Superior temporal gyrus (tissue), 1 donor: ENCODE measurements at regions not wholly inside any gene's neighbourhood (a gene's known extent, or its start where the extent isn't known, plus 50 kb on each side); places are given as distances from the start of the nearest gene placed in this dataset.

ENCODE experiments used
- DNase-seq: peaks from one replicate; pipeline ENCODE4 v3.0.0-alpha.2; 2016; ENCODE audit errors: extremely low spot score

GRCh38 chr13:39858794-39859193, 203.3 kb downstream of the COG6 start:
- DNase-seq, result no peak

DNA sequence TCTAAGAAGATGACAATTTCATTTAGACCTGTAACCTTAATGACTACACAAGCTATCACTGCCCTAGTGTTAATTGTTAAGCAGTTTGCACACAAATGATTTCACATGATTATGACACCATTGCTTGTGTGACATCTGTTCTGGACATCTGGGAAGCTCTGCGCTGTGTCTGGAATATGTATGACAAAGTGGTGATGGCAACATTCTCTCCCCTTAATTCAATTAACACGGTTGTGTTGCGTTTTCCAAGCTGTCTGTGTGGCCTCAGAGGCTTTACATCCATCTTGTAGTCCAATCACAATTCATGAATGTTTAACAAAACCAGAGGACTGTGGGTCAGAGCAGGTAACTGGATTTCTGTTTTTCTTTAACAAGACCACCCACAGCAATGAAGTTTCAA, 204.4 kb downstream of the COG6 start:
- DNase-seq, result no peak

GRCh38 chr13:39862900-39863299, 207.4 kb downstream of the COG6 start:
- DNase-seq, result no peak

GRCh38 chr13:39864221-39864620, 208.8 kb downstream of the COG6 start:
- DNase-seq, result no peak

DNA sequence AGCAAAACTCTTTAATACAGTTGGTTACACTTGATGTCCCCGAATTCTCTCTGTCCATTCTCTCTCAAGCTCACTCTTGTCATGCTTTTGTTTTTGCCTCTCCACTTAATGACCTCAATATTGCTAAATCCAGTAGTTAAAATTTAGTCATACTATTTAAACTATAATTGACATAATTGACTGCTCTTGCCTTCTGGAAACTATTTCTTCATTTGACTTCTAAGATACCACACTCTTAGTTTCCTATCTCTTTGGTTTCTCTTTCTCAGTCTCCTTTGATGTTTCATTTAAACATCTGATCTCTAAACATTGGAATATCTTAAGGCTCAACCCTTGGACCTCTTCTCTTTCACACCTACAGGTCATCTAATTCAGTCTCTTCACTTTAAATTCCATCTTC, 211.3 kb downstream of the COG6 start:
- no peak for DNase-seq

DNA sequence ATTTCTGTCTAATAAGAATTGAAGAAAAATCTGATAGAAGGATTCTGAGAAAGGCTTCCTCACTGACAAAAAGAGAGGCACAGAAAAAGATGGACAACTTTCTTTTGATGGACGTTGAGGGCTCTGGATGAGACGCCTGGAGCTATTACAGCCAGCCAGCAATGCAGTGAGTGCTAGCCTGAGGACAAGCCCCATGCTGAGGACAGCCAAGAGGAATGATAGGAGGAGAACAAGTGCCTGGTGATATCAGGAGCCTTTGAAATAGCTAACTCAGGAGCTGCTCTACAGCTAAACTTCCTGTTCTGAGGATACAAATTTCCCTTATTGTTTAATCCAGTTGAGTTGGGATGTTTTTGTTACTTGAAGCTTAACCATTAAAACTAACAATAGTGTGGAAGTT, 212.3 kb downstream of the COG6 start:
- DNase-seq, result no peak

GRCh38 chr13:39870197-39870747, 214.8 kb downstream of the COG6 start:
- DNase-seq, result peak; percentile 20

- no peak for DNase-seq
Measured at GRCh38 chr13:39874331-39875053, 219.0 kb downstream of the COG6 start.

GRCh38 chr13:39875111-39875987, 219.9 kb downstream of the COG6 start:
- DNase-seq, result no peak

DNA sequence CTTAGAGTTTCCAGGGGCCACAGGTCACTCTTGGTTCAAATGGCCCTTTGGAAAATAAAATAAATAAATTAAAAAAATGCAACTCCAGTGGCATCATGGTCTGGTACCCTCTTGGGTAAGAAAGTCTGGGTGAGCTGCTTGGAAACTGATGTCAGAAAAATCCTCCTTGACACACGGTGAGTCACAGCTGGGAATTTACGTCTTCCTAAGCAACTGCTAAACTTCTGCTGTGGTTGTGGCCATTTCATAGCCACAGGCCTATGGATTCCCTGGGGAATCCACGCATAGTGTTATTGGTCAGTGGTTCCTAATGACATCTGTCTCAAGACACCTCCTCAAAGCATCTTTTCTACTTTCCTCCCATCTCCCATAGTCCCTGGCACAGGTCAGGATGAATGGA, 220.8 kb downstream of the COG6 start:
- DNase-seq, result no peak

DNA sequence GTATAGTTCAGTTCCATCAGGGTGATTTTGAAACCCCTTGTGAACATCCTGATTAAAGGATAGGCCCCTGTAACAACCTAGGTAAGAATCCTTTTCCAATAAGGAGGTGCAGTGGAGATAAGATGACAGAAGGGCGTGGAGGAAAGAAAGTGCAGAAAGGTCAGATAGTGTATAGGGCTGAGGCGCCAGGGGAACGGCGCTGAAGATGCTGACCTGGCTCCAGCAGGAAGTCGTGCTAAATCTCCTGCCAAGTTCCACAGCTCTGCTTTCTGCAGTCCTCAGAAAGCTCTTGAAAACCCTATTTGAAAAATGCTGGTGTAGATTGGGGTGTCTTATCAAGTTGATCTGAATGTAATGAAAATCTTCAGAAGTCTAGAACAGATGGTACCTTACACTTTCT, 221.7 kb downstream of the COG6 start:
- no peak for DNase-seq

DNA sequence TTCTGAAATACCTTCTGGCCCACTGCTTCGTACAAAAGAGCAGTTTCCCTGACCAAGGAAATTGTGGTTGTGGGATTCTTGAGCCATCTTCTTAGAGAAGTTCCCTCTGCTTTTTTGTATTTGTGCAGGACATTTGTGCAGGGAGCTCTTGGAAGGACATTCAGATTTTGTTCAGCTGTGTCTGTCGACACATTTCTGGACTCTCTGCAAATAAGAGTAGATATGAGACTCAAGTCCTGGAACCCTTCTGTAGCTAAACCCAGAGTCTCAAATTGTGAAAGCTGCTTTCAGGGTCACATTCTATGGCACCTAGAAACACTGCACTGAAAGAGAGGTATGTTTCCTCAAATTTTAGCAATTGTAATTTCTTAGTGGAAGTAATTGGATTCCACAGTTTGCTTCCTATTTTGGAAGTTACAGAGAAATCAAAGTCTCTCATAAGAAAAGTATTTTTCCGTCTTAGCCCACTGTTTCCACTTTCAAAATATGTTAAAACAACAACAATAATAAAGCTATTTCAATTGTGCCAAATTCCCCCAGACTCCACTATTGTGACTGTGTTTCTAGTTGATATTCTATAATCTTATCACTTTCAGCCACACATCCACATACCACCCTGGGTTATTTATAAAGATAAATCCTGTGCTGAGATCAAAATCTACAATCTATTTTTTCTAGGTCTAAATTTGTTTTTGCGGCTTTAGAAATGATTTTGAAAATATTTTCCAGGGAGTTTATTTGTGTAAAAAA, 224.0 kb downstream of the COG6 start:
- DNase-seq, result no peak

- DNase-seq, result no peak
Measured at GRCh38 chr13:39881383-39881782, 225.9 kb downstream of the COG6 start.

GRCh38 chr13:39881887-39882286, 226.4 kb downstream of the COG6 start:
- DNase-seq, result no peak

GRCh38 chr13:39884166-39884565, 228.7 kb downstream of the COG6 start:
- DNase-seq, result no peak

- no peak for DNase-seq
Measured at GRCh38 chr13:39886336-39886735, 230.9 kb downstream of the COG6 start.

DNA sequence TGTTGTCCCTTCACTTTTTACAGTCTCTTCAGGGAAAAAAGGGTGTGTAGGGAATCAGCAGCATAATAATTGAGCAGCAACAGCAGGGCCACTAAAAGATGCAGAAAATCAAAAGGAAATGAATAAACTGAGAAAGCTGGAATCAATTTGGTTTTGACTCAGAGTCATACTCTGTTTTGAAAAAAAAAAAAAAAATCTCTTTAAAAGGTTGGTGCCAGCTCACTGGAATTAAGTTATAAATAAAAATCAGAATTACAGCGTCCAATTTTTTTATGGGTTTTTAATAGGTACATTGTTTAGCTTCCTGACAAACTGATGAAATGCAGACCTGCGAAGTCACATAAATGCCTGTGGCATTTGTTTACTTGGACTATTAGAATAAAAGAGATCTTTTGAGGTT, 231.9 kb downstream of the COG6 start:
- no peak for DNase-seq

DNA sequence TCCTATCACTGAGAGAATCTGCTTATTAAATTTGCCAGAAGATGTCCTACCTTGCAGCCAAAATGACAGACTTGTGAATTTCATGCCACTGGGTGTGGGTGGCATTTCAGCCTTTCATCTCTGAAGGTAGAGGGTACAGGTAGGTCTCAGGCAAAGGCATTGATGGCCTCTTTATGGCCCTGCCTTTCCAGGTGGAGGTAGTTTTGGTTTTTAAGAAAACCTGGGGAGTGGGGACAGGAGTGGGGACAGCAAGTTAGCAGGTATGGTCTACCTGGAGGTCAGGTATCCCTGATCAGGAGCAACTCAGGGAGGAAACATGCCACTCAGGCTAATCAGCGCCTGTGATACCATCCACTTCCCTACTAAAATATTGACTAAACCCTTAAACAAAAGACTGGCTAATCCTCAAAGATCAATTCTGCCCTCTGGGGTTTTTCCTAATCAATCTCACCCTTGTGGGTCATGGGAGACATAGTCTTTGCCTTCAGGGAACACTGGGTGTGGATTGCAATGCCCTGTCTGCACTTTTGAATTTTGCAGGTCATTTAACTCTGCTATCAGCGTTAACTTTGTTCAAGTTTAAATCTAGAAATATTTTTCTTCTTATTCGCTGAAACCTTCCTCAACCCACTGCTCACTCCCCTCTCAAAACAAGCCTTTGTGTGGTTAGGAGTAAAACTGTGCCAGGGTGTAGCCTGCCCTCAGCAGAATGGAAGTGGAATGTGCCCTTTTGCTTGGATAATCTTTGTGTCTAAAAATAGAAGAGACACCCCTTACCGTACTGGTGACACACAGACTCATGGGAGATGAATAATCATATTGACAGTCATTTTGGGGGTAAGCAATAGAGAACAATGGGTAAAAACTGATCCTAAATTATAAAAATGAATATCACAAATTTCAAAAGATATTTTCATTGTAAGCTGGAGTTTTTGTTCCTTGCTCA, 233.7 kb downstream of the COG6 start:
- no peak for DNase-seq

GRCh38 chr13:39890537-39890936, 235.1 kb downstream of the COG6 start:
- no peak for DNase-seq

- DNase-seq, result no peak
Measured at GRCh38 chr13:39892721-39893685, 237.5 kb downstream of the COG6 start.
